SIG-M5 treated with dmso at 0.1 percent for 504 hours (cell line): ENCODE measurements at regions not wholly inside any gene's neighbourhood (a gene's known extent, or its start where the extent isn't known, plus 50 kb on each side); places are given as distances from the start of the nearest gene placed in this dataset.
"Not testable (repeated sequence)": the region's sequence is repeated elsewhere in the genome, so short reads cannot be mapped to it uniquely, and the experiment has no call there.

ENCODE experiments used
- DNase-seq: peaks from one replicate; lab custom pipeline; 2025; ENCODE audit not compliant: unreplicated experiment; lab: John Stamatoyannopoulos, UW

DNA sequence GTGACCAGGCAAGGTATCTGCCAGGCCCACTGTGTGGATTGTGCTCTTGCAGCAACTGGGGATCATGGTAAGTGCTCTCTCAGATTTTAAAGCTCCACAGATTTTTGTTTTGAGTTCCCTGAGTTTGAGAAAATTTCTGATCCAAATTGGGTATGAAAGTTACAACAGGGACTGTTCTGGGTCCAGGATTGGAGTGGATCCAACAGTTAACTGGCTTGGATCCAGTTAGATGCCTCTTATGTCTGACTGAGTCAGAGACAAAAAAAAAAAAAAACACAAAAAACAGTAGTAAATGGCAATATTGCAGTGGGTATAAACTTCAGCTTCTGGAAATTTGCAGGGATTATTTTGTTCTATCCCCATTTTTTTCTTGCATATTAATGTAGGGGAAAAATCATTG is 598.8 kb downstream of the C12orf50 start:
- DNase-seq, result no peak

DNA sequence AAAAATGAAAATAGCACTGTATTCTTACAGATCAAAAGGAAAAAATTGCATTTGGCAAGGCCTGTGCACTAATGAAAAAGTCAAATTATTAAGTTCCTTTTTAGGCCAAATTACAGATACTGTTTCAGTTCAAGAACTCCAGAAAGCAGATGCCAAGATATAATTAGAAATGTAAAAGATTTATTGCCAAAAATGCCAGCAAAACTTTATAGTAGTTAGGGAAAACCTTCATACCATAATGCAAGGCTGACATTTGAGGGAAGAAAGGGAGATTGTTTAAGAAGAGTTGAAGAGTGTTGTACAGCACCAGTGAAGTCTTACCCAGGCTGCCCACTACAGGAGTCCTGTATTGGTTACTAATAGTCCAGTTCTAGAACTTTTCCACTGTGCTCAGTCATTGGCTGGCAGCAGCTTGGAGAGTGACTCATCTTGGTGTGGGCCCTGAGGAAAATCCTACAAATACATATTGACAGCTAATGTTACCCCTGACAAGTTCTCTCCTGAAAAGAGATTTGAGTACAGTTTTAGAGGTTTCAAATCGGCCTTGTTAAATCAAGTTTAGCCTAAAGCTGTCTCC is 600.4 kb downstream of the C12orf50 start:
- no peak for DNase-seq

DNA sequence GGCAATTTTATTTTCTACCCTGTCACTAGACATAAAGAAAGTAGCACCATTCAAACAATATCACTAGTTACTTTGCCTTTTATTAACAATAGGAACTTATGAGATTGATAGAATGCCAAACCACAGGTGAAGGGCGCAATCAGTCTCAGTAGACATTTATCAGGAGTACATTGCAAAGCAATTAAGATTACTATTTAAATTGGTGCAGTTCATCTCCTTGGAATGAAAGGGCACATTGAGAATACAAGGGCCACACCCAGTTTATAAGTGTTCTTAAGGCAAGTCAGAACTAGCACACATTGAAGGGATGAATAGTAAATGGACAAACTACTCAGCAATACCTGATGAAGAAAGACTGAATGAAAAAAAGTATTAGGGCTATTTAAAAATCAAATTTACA is 601.4 kb downstream of the C12orf50 start:
- DNase-seq, result no peak

DNA sequence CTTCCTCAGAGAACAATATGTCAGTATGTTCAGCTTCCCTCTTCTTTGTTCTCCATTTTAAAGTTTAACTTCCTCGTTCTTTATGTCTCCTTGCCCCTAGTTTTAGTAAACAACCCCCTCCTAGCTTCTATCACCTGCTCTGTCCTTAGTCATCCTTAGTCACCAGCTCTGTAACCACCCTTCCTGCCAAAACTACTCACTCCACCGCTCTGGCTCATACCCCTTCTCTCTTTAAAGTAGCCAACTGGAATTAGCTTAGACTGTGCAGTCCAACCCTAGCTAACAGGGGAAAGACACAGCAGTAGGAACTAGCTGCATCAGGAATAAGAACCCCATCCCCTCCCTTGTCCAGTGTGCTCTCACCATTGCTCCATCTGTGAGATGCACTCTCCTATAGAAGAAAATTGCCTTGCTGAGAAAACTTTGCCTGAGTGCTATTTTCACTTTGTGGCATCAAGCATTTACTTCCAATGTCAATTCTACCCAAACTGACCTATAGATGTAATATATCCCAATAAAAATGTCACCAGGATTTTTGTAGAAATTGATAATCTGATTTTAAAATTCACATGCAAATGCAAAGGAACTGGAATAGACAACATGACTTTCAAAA is 603.2 kb downstream of the C12orf50 start:
- no peak for DNase-seq

DNA sequence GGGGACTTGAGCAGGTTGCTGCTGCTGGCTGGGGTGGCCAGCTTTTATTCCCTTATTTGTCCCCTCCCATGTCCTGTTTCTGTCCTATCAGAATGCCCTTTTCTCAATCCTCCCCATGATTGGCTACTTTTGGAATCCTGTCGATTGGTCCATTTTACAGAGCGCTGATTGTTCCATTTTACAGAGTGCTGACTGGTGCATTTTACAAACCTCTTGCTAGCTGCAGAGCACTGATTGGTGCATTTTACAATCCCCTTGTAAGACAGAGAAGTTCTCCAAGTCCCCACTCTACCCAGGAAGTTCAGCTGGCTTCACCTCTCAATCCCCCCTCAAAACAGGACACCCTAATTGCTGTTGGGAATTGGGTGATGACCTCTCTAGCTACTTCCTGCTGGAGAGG is 608.0 kb downstream of the C12orf50 start:
- DNase-seq, result not testable (repeated sequence)

DNA sequence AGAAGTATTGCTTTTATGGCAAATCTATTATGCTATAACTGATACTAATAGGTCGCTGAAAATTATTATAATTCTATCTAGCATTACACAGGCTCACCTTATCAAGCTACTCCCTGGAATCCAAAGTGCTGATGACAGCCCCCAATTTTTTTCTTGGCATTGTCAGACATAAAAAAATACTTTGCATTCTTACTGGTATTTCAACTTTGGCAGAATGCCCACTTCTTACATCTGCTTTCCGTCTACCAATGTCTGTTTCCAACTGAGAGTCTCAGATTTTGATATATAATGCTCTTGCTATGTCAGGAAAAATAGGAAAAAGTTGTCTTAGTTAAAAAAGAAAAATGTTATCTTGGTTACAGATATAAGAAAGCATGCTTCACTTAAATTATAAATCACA is 615.4 kb downstream of the C12orf50 start:
- no peak for DNase-seq

DNA sequence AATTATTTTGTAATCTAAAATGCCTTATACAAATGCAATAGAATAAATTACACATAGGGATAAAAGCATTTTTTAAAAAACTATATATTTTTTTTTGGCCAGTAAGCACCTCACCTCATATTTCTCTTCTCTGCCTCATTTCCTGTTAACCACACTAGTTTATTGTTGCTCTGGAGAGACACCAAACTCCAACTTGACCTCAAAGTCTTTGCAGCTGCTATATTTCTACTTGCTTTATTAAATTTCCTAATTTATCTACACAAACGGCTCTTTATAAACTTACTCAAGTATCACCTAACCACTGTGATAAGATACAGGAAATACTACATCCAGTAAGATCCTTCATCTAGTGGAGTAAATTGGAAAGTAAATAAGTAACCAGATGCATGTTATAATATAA is 622.3 kb downstream of the C12orf50 start:
- DNase-seq, result no peak

DNA sequence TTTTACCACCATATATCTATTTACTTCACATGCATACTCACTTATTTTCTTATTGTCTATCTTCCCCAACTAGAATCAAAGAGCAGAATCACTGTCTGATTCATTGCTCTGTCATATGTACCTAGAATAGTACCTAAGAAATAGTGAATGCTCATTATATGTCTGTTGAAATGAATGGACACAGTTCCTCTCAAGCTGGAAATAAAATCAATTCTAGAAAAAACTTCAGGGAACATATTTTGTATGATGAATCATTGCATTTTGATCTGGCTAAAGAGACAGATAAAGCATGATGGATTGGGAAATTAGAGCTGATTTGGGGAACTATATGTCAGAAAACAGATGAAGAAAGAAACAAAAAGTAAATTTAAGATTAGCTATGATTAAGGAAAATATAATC is 623.3 kb downstream of the C12orf50 start:
- DNase-seq, result no peak

DNA sequence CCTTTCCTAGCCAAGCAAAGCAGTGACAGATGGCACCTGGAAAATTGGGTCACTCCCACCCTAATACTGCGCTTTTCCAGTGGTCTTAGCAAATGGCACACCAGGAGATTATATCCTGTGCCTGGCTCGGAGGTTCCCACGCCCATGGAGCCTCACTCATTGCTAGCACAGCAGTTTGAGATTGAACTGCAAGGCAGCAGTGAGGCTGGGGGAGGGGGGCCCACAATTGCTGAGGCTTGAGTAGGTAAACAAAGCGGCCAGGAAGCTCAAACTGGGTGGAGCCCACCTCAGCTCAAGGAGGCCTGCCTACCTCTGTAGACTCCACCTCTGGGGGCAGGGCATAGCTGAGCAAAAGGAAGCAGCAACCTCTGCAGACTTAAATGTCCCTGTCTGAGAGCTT is 635.0 kb downstream of the C12orf50 start:
- not testable (repeated sequence) for DNase-seq

DNA sequence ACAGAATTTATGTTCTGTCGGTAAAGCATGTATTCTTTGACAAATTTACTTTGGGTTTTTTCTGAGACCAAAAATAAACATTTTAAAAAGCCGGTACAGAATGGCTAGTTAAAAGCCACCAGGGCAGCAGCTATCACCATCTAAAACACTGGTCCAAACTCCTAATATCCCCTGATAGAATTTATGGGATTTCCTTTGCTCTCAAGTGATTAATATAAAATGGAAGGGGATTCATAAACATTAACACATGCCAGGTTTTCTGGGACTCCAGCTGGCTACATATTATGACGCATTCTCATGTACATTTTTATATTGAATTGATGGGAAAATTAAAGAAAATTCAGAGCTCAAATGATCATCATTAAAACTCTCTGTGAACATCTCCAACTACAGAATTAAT is 640.8 kb downstream of the C12orf50 start:
- DNase-seq, result no peak

DNA sequence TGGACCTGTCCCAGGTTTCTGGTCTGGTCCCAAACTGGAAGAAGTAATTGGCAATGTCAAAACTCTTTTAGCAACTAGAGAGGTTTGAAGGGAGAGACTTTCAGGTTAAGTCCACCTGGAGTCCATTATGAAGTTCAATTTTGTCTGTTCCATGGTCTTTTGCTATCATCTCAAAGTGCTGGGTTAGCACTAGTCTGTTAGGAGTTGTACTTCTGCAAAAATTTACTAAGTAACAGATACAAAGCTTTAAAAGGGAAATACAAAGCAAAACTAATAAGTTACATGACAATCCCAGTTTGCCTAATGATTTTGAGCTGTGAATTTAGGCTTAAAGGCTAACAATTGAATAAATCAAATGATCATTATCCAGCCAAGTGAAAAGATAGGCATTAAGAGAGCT is 643.9 kb downstream of the C12orf50 start:
- no peak for DNase-seq

DNA sequence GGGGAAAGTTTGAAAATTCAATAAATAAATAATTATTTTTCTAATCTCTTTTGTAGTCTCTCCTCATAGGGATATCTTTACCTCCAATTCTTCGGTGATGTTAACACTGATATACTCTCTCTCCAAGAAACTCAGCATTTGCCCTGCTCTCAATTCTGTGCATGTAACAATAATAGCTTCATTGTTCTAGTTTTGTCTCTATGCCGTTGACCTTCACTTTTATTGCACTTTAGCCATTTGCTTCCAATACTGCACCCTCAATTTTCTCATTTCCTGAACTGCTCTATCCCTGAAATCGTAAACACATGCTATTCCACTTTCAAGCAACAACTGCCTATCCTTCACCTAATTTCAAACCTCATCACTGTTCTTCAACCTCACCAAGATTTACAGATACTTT is 645.0 kb downstream of the C12orf50 start:
- no peak for DNase-seq

DNA sequence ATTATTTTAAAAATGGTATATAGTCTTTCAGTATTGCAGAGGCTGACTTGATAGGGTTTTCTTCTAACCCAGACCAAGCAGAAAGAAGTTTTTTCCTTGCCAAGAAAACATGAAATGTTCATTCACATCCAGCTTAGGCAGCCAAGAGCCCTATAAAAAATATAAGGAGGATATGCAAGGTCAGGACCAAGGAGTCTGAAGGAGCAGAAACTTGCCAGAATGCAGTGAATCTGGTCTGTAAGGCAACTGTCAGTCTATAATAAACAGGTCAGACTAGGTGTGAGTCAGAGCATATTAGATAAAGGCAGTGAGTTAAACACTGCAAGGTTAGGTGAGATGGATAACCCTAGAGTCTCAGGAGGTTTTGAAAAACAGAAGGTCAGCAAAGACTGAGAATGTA is 645.5 kb downstream of the C12orf50 start:
- DNase-seq, result no peak

DNA sequence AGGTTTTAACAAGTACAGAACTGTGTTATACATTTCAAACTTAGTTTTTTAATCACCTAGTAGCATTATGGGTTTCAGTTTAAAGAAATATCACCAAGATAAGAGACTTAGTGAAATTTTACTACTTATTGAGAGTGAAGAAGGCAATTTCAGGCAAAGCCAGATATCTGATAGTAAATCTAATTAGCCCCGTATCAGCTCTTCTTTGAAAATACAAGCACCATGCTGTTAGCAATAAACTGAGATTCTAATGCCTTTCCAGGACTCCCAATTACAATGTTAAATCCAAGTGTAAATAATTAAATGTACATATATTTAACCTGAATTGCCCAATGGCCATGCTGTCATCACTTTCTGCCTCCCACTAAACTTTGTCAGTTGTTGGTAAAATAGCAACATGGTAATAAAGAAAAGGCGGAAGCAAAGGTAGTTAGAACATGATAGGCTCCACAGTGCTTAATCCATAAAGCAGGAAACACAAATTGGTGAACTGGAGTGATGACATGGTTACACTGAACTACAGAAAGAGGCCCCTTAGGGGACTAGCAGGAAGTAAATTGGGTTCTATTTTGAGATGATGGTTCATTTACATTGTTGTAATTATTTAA is 646.1 kb downstream of the C12orf50 start:
- DNase-seq, result no peak

DNA sequence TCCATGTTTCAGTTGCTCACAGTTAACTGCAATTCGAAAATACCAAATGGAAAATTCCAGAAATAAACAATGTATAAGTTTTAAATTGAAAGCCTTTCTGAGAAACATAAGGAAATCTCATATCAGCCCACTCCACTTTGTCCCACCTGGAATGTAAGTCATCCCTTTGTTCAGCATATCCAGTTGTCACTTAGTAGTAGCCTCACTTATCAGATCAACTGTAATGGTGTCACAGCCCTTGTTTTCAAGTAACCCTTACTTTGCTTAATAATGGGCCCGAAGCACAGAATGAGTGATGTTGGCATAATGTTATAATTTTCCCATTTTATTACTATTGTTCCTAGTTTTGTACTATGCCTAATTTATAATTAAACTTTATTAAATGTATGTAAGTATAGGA is 646.8 kb downstream of the C12orf50 start:
- no peak for DNase-seq

DNA sequence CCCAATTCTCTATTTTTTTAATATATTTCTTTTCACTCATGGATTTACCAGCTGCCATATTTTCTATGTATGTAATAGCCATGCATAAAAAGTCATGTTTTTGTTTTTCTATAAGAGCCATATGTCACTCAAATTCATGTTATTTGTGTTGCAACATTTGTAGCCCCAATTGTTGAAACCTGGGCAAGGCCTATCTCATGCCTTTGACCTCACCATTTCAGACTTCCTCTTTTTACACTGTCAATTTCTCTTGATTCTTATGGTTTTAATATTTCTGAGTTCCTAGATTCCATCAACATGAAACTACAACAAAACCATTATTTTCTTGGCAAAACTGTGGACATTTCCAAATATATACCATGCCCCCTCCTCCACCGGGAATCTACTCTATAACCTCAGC is 647.5 kb downstream of the C12orf50 start:
- no peak for DNase-seq

DNA sequence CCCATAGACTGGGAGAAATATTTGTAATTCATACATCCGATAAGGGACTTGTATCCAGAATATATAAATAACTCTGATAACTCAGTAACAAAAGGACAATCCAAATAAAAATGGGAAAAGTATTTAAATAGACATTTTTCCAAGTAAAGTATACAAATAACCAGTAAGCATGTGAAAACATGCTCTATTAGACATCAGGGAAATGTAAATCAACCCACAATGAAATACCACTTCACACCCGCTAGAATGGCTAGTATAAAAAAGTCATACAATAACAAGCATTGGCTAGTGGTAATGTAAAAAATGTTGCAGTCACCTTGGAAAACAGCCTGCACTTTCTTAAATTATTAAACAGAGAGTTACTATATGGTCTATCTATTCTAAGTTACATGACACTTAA is 650.7 kb downstream of the C12orf50 start:
- DNase-seq, result no peak

DNA sequence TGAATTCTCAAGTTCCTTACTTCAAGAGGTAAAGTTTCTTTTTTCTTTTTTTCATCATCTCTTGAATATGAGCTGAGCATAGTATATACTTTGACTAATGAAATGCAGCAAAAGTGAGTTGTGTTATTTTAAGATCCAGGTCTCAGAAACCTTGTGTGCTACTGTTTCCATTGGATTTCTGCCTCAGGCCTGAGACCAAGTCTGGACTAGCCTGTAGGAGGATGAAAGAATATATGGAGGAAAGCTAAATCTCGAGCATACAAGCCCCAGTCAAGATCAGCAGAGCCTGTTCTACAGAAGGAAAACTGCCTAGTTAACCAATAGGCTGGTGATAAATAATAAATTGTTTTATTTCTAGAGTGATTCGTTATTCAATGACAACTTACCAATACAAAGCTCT is 652.5 kb downstream of the C12orf50 start:
- no peak for DNase-seq

DNA sequence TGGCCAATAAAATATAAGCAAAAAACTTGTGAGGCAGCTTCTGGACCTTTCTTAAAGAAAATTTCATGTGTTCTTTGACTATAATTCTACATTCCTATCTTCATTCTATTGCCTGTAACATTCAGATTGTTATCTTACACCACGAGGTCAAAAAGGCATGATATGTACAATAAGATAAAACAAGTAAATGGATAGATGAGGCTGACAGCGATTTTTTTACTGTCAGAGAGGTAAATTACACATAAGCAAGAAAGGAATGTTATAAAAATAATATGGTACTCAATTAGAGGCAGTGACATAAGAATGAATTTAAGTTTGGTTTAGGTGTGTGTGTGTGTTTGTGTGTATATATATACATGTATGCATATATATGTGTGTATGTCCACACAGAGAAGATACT is 660.0 kb downstream of the C12orf50 start:
- DNase-seq, result no peak

DNA sequence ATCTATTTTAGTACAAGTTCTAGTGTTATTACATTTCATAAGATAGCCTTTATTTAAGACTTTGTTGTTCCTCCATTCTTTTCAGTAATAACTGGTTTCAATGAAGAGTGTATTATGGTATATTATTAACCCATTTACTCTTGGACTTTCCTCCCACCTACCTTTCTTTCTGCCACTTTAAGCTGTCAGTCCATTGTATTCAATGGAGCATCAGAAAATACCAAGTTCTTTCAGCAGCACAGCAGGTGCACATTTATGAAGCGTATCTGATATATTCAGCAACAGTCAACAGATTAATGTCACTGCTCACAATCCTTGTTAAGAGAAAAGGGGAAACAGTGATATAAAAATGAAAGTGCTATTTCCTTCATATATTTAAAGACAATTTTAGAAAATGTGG is 660.9 kb downstream of the C12orf50 start:
- no peak for DNase-seq

DNA sequence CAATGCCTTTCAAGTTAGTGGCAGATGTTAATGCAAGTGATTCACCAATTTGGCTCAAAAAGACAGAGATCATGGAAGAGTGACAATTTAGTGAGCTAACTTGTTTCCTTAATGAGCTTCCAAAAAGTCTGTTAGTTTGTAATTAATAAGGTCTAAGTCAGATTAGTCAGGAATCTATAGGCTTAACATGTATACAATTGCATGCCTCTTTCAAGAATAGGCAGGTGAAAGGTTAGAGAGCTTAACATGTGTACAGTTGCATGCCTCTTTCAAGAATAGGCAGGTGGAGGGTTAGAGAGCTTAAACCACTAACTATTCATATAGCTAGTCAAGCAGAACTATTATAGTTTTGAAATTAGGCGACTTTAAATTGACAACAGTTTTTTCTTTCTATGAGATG is 663.8 kb downstream of the C12orf50 start:
- no peak for DNase-seq

DNA sequence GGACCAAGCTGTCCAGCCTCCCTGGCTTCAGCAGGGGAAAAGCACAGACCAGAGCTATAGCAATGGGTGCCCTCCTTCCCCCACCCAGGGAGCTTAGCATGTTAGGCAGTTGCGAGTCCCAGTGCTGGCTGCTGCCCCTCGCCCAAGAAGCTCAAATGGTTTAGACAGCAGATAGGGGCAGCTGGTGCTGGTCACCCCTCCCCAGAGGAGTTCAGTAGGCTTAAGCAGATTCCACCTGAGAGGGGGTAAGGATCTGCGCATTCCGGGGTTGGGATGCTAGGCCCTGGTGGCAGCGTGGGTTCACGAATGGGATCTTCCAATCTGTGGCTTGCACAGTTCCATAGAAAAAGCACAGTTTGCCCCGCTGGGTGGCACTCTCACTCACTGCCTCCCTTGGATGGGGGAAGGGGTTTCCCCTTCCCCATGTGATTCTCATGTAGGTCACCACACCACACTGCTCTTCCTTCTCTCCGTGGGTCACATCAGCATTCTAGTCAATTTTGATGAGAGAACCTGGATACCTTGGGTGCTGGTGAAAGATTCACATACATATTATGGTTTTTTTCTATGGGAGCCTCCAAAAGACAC is 665.6 kb downstream of the C12orf50 start:
- DNase-seq, result no peak

DNA sequence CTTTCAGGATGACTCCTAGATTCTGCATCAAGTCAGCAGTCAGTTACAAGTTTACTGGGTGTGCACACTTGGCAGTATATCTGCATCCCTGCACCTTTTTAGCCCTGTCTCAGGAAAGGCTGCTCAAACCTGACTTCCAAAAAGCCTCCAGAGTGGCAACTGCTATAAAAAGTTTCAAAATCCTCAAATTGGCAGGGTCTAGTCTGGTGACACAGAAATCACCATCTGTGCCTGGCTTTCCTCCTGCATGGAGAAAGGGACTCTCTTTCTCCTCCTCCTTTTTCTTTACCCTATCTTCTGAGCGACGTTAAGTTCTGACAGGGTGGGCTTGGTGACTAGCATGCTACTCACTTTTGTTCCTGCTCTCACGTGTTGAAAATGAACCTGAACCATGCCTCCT is 679.5 kb downstream of the C12orf50 start:
- DNase-seq, result no peak
